Midbrain (tissue), 1 donor: ENCODE measurements at regions not wholly inside any gene's neighbourhood (a gene's known extent, or its start where the extent isn't known, plus 50 kb on each side); places are given as distances from the start of the nearest gene placed in this dataset.
"Not testable (repeated sequence)": the region's sequence is repeated elsewhere in the genome, so short reads cannot be mapped to it uniquely, and the experiment has no call there.

Experiments
- DNase-seq: peaks from one replicate; lab custom pipeline; 2025; lab: John Stamatoyannopoulos, UW

- DNase-seq: no peak
Observed at GRCh38 chr17:63292421-63292820, 153.7 kb downstream of the CYB561 start.

GRCh38 chr17:63293323-63294075 lies 152.6 kb downstream of the CYB561 start:
- DNase-seq: no peak

DNA sequence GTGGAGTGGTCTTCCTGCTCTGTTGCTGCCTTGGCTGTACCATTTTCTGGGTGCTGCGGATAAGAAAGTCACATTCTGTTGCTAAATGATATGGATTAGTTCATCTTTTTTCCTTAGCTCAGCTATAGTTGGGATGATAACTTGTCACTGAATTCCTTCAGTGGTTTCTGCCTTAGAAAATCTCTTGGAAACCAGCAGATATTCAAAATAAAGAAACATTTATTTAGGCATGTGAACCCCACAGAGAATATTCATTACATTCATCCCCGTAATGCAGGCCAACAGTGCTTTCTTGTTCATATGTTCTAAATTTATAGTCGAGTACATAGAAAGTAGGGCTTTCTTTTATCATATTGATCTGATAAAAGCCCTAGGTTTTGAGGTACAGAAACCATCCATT lies 151.3 kb downstream of the CYB561 start:
- no peak for DNase-seq

DNA sequence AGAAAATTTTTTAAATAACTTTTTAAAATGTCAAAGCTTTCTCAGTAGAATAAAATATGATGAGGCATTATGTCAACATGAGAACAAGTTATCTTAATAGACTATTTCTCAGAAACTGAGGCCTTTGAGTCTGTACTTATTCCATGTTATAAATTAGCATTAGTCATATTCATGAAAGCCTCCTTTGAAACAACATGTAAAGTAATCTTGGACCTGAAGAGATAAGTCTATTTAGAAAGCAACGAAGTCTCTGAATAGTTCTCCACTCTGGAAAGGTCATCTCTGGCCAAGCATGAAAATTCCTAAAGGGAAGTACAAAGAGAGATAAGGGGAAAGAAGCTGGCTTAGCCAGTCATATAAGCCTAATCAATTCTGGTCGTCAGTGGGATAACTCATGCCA lies 150.8 kb downstream of the CYB561 start:
- no peak for DNase-seq

- DNase-seq: no peak
Observed at GRCh38 chr17:63295839-63296590, 150.1 kb downstream of the CYB561 start.

GRCh38 chr17:63298916-63299315 lies 147.2 kb downstream of the CYB561 start:
- DNase-seq: not testable (repeated sequence)

DNA sequence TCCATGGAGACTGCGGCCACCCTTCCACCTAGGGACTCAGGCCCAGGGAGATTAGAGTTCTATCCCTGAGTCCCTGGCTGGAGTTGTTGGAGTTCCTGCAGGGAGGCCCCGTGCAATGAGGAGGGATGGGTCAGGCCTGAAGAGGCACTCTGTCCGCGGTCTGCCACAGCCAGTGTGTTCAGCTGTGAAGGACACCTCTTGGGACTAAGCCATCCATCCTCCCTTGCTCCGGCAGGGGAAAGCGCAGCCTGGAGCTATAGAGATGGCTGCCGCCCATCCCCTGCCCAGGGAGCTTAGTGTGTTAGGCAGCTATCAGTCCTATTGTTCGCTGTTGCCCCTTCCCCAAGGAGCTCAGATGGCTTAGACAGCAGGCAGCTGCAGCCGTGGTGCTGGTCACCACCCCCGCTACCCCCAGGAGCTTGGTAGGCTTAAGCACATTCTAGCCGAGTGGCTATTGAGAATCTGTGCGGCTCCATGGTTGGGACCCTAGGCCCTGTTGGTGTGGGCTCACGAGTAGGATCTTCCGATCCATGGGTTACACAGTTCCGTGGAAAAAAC lies 141.3 kb downstream of the CYB561 start:
- no peak for DNase-seq

- no peak for DNase-seq
Observed at GRCh38 chr17:63305857-63306256, 140.2 kb downstream of the CYB561 start.

- no peak for DNase-seq
Observed at GRCh38 chr17:63306855-63307254, 139.3 kb downstream of the CYB561 start.

- no peak for DNase-seq
Observed at GRCh38 chr17:63308272-63308671, 137.8 kb downstream of the CYB561 start.

DNA sequence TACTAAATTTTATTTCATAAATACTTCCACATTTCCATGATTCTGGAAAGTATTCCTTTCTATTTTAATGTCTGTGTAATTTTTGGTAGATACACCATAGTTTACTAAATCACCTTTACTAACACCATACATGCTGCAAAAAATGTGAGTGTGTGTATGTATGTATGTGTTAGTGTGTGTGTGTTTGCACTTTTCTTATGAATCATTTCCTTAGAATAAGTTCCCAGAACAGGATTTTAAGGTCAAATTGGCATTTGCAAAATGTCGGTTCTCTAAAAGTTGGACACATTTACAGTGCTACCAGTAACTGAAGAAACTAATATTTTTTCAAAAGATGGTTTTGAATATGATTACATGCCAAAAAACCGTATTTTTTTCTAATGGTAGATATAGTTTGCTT lies 137.1 kb downstream of the CYB561 start:
- DNase-seq: no peak

- DNase-seq: no peak
Observed at GRCh38 chr17:63311416-63311937, 134.6 kb downstream of the CYB561 start.

DNA sequence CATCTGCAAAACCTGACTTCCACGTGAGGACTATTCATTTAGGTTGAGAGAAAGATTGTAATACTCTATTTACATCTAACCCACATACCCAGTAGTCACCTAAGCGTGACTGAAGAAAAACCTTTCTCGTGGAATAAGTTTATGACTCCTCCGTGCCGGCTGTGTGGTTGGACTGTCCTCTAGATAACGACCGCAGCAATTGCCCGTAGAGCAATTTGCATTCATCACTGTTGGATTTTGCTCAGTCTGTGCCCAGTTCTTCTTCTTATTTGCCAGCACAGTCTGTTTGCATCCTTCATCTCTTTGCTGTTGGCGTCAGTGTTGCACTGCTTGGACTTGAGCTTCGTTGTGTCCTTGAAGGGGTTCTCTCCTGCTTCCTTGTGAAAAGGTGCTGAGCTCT lies 131.3 kb downstream of the CYB561 start:
- no peak for DNase-seq

GRCh38 chr17:63316100-63316499 lies 130.0 kb downstream of the CYB561 start:
- DNase-seq: no peak

DNA sequence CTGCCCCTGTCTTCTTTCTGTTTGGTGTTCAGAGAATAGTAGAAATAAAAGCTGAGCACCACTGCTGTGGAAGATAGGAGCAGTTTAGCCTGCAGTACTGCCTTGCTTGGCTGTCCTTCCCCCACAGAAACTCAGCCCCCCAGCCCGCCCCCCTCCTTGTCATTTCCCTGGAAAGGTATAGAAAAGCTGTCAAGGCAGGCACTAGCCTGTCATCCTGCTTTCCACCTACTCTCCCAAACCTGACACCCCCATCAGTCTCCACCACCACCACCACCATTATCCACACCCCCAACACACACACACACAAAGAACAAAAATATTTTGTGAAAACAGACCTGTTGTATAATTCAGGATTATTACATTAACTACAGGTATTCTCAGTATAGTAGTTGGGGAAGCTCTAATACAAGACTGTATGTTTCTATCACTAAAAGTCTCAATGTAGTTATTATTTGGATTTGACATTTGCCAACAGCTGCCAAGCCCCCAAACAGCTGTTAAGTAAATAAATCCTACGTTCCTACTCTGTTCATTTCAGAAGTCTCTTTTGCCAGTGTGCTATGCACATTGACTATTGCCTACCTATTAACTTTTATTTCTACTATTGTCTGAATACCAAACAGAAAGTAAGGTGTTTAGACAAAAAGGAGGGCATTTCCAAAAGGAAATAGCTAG lies 128.8 kb downstream of the CYB561 start:
- no peak for DNase-seq

- no peak for DNase-seq
Observed at GRCh38 chr17:63325808-63326207, 120.3 kb downstream of the CYB561 start.

- no peak for DNase-seq
Observed at GRCh38 chr17:63329876-63330275, 116.2 kb downstream of the CYB561 start.

DNA sequence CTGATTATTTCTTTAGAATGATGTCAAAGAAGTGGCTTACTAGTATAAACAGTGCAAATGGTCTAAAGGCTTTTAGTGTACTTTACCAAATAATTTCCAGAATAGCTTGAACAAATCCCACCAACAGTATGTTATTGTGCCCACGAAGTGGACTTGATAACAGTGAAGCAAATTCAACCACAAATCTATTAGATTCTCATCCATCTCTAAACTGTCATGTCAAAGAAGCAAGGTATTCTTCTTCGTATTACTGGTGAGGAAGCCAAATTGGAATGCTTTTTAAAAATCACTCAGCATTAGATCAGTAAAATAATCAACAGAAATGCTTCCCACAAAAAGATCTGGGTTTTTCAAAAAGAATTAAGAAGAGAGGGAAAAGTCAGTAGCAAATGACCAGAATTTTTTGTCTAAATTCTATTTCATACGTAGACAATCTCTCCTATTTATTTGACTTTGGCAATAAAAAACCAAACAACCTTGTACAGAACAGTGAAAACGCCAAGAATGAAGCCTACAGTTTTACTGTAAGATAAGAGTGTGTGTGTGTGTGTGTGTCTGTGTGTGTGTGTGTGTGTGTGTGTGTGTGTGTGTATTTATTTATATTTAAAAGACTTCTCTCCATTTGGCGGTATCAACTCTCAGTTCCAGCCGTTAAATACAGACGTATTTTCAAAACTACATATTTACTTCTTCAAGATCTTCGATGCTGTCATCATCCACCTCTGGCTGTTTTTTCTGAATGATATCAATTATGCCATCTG lies 114.6 kb downstream of the CYB561 start:
- no peak for DNase-seq

DNA sequence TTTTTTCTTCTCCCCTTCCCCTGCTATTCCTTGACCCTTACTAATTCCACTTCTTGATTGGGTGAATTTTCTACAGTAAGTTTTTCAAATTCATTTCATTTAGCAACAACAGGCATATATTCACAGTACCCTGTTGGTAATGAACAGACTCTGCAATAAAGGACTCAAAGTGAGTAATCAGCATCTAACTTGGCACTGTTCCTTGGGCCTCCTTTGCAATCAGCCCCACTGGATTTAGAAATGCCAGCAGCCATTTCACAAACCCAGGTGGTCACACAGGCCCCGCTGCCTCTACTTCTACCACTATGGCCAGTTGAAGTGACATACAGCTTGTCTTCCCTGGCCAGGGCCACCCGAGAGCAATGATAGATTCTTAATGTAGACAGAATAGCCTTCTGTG lies 113.8 kb downstream of the CYB561 start:
- DNase-seq: no peak

GRCh38 chr17:63333869-63334268 lies 112.2 kb downstream of the CYB561 start:
- no peak for DNase-seq

- no peak for DNase-seq
Observed at GRCh38 chr17:63335831-63336230, 110.3 kb downstream of the CYB561 start.

GRCh38 chr17:63337579-63337978 lies 108.5 kb downstream of the CYB561 start:
- DNase-seq: no peak
